OCI-LY3 (cell line): ENCODE measurements at regions not wholly inside any gene's neighbourhood (a gene's known extent, or its start where the extent isn't known, plus 50 kb on each side); places are given as distances from the start of the nearest gene placed in this dataset.

Source experiments
- H2AFZ ChIP-seq: fragments of 200-600, 300-600 bp; shearing (Covaris generic); 2 replicates; pipeline ENCODE4 v1.6.0; 2014; ENCODE audit warnings: antibody characterized with exemption, low read depth, low read length
- H3K27ac ChIP-seq: fragments of 200-600, 300-600 bp; sonication (generic); 2 replicates; pipeline ENCODE4 v1.5.1; 2014; ENCODE audit warnings: mild to moderate bottlenecking, low read length, moderate library complexity, mixed read lengths
- H3K27me3 ChIP-seq: fragments of 200-600, 300-600 bp; sonication (generic); 2 replicates; pipeline ENCODE4 v1.6.1; 2014; ENCODE audit warnings: low read depth, low read length, mixed read lengths
- H3K36me3 ChIP-seq: fragments of 200-600, 300-600 bp; sonication (generic); replicated peaks from 2 replicates; pipeline ENCODE3; 2014; ENCODE audit warnings: low read depth, low read length, mixed read lengths
- H3K4me1 ChIP-seq: fragments of 300-600, 200-600 bp; sonication (generic); 2 replicates; pipeline ENCODE4 v1.6.1; 2014; ENCODE audit warnings: low read length, mixed read lengths
- H3K4me2 ChIP-seq: fragments of 200-600, 300-600 bp; sonication (generic); 2 replicates; pipeline ENCODE4 v1.6.1; 2014; ENCODE audit warnings: low read length, mixed read lengths
- H3K4me3 ChIP-seq: fragments of 300-600, 200-600 bp; sonication (generic); 2 replicates; pipeline ENCODE4 v1.5.1; 2014; ENCODE audit warnings: antibody characterized with exemption, mild to moderate bottlenecking, low read length, moderate library complexity
- H3K79me2 ChIP-seq: fragments of 300-600, 200-600 bp; shearing (Covaris generic); 2 replicates; pipeline ENCODE4 v1.6.1; 2014; ENCODE audit warnings: mild to moderate bottlenecking, low read length, mixed read lengths
- H3K9ac ChIP-seq: fragments of 300-600, 200-600 bp; shearing (Covaris generic); 2 replicates; pipeline ENCODE4 v1.6.0; 2014; ENCODE audit warnings: mild to moderate bottlenecking, low read length, moderate library complexity
- H3K9me3 ChIP-seq: fragments of 200-600, 300-600 bp; shearing (Covaris generic); 2 replicates; pipeline ENCODE4 v1.6.1; 2014; ENCODE audit warnings: low read length, mixed read lengths; ENCODE audit not compliant: insufficient read depth
- H4K20me1 ChIP-seq: fragments of 200-600, 300-600 bp; sonication (generic); 2 replicates; pipeline ENCODE4 v1.6.1; 2016; ENCODE audit warnings: low read length, mixed read lengths; ENCODE audit not compliant: insufficient read depth
- EZH2phosphoT487 ChIP-seq: fragments of 200-600 bp; shearing (Covaris generic); IDR thresholded peaks from 2 replicates; pipeline ENCODE4 v1.6.1; 2018; ENCODE audit warnings: antibody characterized with exemption, mixed run types, low read depth
- TF ChIP-seq, protein P1 (sequence below): fragments of 200-600, 300-600 bp; sonication (generic); IDR thresholded peaks from 2 replicates; pipeline ENCODE4 v1.5.1; 2014; ENCODE audit warnings: antibody characterized with exemption, low read length, low read depth

DNA sequence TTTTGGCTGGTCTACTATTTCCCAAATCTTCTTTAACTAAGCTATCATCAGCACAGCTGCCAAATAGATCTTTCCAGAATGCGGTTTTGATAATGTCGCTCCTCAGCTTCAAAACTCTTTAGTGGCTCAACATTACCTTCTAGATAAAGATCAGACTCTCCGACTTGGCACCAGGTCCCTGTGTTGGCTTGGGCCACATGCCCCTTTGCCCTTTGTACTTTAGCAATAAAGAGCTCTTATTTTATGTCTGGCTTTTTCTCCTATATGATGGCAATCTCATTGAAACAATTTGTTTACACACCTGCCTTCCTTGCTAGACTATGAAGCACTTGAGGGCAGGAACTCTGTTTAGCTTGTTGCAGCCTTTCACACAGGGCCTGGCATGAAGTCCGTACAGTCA lies 128.9 kb upstream of the GATA6 start:
- Histone ChIP-seq H3K9ac (no peak overlapping the region), H3K4me3 (no peak overlapping the region), H3K27ac (no peak overlapping the region), H3K4me2 (no peak overlapping the region), H3K27me3 (no peaks in the 10 kb centered on the region), H3K9me3 (no peaks in the 10 kb centered on the region), H3K36me3 (no peaks in the 10 kb centered on the region), H3K4me1 (peaks cover 5% of the 10 kb centered on the region), H2AFZ (no peak overlapping the region), H3K79me2 (no peaks in the 10 kb centered on the region), H4K20me1 (no peaks in the 10 kb centered on the region)
- TF ChIP-seq EZH2phosphoT487: no peak
- TF ChIP-seq, protein P1, sequence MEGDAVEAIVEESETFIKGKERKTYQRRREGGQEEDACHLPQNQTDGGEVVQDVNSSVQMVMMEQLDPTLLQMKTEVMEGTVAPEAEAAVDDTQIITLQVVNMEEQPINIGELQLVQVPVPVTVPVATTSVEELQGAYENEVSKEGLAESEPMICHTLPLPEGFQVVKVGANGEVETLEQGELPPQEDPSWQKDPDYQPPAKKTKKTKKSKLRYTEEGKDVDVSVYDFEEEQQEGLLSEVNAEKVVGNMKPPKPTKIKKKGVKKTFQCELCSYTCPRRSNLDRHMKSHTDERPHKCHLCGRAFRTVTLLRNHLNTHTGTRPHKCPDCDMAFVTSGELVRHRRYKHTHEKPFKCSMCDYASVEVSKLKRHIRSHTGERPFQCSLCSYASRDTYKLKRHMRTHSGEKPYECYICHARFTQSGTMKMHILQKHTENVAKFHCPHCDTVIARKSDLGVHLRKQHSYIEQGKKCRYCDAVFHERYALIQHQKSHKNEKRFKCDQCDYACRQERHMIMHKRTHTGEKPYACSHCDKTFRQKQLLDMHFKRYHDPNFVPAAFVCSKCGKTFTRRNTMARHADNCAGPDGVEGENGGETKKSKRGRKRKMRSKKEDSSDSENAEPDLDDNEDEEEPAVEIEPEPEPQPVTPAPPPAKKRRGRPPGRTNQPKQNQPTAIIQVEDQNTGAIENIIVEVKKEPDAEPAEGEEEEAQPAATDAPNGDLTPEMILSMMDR: no peak

DNA sequence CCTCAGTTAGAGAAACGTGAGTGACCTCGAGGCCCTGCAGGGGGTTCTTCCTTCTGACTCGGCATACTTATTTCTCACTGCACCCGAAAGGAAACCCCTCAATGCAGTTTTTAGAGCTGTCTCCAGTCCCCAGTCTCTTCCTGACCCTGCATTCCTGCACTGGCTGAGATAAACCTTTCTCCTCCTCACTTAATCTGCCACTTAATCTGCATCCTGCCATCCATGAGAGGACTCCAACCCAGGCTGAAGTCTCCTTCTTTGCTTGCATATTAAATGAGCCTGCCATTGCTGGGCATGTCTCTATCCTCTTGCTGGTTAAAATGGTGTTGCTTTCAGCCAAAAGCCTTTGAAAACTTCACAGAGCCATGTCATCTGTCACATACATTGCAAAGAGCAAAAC lies 125.6 kb upstream of the GATA6 start:
- H3K27ac ChIP-seq: no peak overlapping the region
- H4K20me1 ChIP-seq: no peaks in the 10 kb centered on the region
- no peak overlapping the region for H3K4me2 ChIP-seq
- H3K36me3 ChIP-seq: no peaks in the 10 kb centered on the region
- no peaks in the 10 kb centered on the region for H3K9me3 ChIP-seq
- H3K9ac ChIP-seq: no peak overlapping the region
- peaks cover 3% of the 10 kb centered on the region; the same call in 1 of the 2 replicates for H3K27me3 ChIP-seq
- H3K4me3 ChIP-seq: no peak overlapping the region
- no peak overlapping the region for H2AFZ ChIP-seq
- no peaks in the 10 kb centered on the region for H3K4me1 ChIP-seq
- TF ChIP-seq, protein P1: no peak
- no peak for TF ChIP-seq EZH2phosphoT487
- H3K79me2 ChIP-seq: no peaks in the 10 kb centered on the region

DNA sequence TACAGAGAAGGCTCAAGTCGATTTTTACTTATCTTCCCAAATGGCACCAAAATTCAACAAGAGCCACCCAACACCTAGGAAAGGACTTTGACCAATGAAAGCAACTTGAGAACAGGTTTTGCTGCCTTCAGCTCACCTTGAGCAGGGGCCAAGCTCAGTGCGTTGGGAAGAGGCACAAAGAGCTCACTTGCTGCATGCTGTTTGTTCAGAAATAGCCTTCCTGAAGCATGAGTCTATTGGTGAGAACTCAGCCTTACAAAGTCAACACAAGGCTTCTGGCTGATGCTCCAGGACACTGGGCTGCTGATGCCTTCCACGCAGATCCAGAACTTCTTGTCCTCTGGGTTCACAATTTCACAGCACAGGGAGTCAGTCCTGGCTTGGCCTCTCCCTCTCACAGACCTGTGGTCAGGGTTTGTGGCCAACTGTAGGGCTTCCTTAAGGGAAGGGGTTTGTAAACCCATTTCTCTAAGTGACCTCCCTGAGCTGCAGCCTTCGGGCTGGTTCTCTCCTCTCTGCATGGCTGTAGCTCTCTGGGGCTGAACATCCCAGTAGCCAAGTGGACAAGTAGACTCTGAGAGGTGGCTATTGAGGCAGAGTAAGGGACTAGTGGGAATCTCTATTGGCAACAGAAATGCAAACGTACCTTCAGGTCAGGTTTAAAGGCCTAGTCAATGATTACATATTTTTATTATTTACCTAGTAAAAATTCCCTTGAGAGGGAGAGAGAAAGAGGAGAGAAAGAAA lies 124.7 kb upstream of the GATA6 start:
- no peak overlapping the region for H3K4me3 ChIP-seq
- no peak overlapping the region for H3K9ac ChIP-seq
- H3K27me3 ChIP-seq: peaks cover 3% of the 10 kb centered on the region; the same call in 1 of the 2 replicates
- no peak for TF ChIP-seq EZH2phosphoT487
- TF ChIP-seq, protein P1: no peak
- no peaks in the 10 kb centered on the region for H4K20me1 ChIP-seq
- H3K4me2 ChIP-seq: no peak overlapping the region
- H2AFZ ChIP-seq: no peak overlapping the region
- no peaks in the 10 kb centered on the region for H3K9me3 ChIP-seq
- no peaks in the 10 kb centered on the region for H3K4me1 ChIP-seq
- H3K36me3 ChIP-seq: no peaks in the 10 kb centered on the region
- no peaks in the 10 kb centered on the region for H3K79me2 ChIP-seq
- no peak overlapping the region for H3K27ac ChIP-seq

DNA sequence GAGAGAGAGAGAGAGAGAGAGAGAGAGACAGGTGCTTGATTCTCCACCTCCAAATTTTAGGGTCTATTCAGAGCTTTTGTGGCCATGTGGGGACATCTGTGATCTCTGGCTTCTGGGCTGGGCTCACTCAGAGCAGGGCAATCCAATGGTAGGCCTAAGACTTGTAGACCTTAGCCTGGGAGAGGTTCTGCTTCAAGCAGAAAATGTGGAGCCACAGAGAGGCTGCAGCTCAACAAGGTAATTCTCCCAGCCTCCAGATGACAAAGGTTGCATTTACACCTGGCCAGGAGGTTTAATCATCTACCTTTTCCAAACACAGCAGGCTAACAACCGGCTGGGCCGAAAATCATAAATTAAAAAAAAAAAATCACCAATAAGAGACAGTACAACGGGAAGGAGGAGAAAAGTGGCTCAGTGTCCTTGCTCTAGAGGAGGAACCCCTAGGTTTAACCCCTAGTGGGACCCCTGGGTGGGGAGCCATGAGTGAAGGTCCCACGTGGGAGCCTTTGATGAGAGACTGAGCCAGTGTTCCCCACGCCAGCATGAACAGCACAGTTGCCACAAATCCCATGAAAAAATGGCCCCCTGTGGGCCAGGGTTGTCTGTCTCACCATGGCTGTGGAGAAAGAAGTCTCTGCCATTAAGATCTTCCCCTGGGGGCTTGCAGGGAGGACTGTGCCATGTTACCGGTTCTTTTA lies 124.0 kb upstream of the GATA6 start:
- Histone ChIP-seq H3K79me2 (no peaks in the 10 kb centered on the region), H3K27me3 (peaks cover 3% of the 10 kb centered on the region; the same call in 1 of the 2 replicates), H2AFZ (no peak overlapping the region), H3K4me2 (no peak overlapping the region), H3K36me3 (no peaks in the 10 kb centered on the region), H3K4me3 (no peak overlapping the region), H3K4me1 (no peaks in the 10 kb centered on the region), H3K9ac (no peak overlapping the region), H3K27ac (no peak overlapping the region), H3K9me3 (no peaks in the 10 kb centered on the region), H4K20me1 (no peaks in the 10 kb centered on the region)
- TF ChIP-seq, protein P1: no peak
- TF ChIP-seq EZH2phosphoT487: no peak
